ENCODE measurements at regions not wholly inside any gene's neighbourhood (a gene's known extent, or its start where the extent isn't known, plus 50 kb on each side); places are given as distances from the start of the nearest gene placed in this dataset.
A peak's percentile ranks its signal among the peaks of the same experiment; 100 is the strongest.

GRCh38 chr3:42037318-42037945, 53.7 kb upstream of the TRAK1 start:
- DNase-seq: no peak

DNA sequence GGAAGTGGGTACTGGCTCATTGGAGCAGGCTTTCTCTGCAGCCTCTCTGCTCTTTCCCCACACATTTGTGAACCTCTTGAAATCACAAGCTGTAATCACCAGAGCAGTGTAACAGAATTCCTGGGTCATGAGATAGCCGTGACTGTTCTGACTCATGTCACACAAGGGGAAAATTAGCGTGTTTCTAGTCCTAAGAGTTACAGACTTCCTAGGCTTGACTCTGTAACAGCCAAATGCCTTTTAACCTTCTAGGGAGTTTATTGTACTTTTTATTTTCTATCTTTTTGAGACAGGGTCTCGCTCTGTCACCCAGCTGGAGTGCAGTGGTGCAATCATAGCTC, 54.7 kb upstream of the TRAK1 start:
- DNase-seq: no peak

DNA sequence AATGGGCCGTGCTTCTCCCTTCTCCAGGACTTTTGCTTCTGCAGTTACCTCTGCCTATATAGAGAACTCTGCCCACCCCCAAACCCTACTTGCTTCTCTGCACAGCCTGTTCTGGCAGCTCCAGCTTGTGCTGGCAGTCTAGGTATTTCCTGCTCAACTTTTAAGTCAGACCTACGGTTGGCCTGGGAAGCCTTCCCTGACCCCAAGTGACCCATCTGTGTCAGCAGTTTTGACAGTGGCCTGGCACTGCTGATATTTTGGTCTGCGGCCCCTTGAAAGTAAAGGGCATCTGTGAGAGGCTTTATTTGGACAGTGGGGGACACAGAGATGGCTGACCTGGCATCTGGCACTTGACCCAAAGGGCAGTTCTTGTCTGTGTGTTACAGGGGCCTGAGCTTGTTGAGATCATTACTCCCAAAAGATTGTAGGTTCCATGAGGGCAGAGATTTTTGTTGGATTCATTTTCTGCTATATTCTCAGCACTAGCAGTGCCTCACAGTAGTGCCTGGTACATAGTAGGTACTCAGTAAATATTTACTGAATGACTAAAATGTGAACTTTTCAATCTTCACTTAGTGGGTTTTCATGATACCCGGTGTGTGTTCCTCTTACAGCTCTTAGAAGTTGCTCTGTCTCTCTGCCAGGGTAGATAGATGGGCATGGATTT, 55.2 kb upstream of the TRAK1 start:
- DNase-seq: no peak

DNA sequence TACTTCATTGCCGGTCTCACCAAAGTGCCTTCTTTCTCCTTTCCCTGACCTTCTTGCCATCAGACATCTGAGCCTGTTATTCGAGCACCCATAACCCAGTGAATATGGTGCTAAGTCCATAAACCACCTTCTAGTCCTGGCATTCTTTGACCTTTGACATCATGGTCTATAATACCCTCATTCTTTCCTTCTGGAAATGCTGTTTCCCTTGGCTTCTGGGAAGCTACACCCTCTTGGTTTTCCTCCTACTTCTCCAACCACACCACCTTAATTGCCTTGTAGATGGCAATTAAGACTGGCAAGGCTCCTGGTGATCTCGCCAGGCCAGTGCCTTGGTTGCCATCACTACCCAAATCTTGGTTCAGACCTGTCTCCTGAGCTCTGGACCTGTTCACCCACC, 56.1 kb upstream of the TRAK1 start:
- no peak for DNase-seq

DNA sequence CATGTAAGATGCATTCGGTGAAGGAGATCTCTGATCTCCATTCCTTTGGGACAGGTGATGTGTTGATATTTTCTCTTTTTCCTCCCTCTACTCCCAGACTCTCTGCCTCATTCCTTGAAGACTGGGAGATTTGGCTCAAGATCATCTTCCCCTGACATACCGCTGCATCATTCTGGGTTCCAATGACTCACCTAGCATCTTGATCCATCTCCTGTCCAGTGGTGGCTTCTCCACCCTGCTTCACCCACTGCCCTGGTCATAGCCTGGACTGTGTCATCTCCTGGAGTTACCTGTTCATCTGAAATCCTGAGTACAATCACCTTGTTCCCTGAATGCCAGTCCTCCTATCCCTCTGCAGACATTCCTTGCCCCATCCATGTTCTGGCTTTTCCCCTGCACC, 57.4 kb upstream of the TRAK1 start:
- DNase-seq: no peak

DNA sequence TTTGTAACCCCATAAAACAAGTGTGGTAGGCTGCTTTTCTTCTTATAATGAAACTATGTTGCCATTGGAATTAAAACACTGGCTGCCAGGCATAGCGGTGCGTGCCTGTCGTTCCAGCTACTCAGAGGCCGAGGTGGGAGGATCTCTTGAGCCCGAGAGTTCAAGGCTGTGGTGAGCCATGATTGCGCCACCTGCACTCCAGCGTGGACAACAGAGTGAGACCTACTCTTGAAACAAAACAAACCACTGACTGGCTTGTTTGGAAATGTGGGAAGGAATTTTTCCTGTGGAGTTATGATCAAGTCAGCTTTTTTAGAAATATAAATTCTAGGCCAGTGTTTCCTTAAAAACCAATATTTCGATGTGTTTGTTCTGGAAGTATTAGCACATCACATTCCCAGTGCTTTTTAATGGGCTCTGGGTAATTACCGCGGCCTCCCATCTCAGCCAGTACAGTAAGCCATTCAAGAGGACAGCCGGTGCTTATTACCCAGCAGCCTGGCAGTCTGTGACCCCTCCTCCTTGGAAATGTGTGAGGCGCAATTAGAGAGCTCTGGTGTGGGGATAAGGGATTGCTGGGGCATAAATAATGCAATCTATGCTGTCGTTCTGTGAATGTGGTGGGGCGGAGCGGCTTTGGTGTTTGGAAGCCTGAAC, 58.3 kb upstream of the TRAK1 start:
- peak; percentile 70 for DNase-seq

DNA sequence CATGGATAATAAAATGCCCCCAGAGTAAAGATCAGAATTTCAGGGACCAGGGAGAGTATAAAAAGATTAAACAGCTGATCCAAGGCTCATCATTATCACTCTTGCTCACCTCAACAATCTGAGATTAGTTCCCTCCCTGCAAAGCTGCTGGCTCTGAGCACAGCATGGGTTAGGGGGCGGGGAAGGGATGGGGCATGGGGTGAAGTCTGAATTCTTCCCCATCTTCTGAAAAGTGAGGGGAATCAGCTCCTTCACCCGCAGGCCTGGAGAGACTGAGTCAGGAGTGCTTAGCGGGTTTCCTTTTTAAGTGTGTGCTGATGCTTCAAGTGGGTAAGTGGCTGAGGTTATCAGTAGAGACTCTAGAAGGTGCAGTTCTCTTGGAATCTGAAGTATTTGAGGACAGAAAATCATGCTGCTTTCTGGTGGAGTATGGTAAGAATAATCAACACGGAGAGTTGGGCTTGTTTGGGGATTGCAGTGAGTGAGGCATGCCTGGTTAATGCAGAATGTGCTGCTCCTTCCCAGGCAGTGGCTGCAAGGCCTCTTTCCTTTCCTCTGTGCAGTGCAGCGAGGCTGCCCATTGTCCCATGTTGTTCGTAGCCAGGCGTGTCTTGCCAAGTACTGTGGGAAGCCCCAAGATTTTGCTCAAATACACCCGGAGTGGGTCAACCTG, 59.2 kb upstream of the TRAK1 start:
- no peak for DNase-seq

- no peak for DNase-seq
These were observed 62.7 kb upstream of the TRAK1 start for GRCh38 chr3:42028474-42028873.

GRCh38 chr3:42027571-42027970, 63.6 kb upstream of the TRAK1 start:
- no peak for DNase-seq

DNA sequence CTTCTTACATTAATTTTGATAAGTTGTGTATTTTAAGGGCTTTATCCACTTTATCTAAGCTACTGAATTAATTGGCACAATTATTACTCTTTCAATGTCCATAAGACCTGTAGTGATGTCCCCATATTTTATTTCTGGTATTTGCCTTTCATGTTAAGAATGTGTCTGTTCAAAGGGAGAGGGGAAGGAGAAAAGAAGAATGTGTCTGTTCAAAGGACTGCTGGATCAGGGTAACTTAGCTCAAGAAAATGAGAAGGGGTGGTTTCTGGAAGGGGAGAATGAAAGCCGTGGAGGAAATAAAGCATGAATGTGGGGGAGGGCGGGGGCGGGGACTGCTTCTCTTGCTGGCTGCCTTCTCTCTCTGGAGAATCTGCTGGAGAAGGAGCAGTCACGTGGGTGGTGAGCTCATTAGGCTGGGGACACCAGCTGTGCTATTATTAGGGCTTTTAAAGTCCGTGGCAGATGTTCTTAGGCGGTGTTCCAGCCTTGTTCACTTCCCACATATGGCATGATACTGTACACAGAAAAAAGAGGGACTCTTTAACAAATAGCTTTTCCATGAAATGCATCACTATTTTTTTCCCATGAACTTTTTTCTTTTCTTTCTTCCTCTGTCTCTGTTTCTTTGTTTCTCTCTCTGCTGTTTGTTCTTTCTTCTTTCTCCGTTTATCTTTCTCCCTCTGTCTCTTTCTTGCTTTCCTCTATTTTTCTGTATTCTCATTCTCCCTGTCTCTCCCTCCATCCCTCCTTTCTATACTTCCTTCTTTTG, 63.7 kb upstream of the ULK4 start:
- DNase-seq: peak; percentile 81

GRCh38 chr3:42024591-42025351, 62.9 kb upstream of the ULK4 start:
- no peak for DNase-seq

GRCh38 chr3:42023380-42023779, 61.5 kb upstream of the ULK4 start:
- DNase-seq: no peak

- no peak for DNase-seq
These were observed 60.5 kb upstream of the ULK4 start for GRCh38 chr3:42022355-42022754.

DNA sequence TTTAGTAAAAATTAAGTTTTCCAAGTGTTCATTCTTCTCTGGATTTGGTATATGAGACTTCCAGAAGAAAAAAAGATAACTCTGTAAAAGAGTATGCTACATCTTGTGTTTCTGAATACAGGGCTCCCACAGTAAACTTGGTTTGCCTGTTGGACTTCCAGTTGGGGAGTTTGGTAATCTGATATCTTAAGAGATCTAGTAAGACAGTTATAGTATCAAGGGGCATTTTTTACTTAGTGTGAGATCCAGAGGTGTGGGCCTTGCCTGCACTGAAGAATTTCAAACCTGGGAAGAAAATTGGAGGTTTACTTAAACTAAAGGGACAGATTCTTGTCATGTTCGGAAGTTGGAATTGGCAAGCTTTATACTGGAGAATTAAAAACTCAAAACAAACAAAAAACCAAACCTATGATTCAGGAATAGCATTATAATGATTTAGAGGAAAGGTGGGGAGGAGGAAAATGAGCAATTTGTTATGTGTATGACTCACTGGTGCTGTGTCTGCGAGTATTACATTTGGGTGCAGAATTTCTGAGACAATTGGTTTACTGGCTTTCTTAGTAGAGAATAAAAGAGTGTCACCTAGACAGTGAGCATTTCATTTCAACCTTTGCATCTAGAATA, 58.9 kb upstream of the ULK4 start:
- DNase-seq: no peak

DNA sequence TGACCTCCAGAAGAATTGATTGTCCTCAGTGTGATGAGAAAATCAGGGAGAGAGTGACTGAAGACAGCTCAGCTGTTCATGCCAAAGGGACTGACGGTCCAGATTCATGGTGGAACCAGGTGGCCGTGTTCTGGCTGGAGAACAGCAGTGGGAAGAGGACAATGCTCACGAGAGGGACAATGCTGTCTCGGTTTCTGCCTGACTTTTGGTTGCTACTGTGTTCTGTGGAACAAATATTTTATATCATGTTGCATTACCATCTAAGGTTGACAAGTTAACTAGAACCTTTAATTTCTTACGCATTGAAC, 58.0 kb upstream of the ULK4 start:
- DNase-seq: no peak

GRCh38 chr3:42019144-42019952, 57.4 kb upstream of the ULK4 start:
- DNase-seq: no peak

DNA sequence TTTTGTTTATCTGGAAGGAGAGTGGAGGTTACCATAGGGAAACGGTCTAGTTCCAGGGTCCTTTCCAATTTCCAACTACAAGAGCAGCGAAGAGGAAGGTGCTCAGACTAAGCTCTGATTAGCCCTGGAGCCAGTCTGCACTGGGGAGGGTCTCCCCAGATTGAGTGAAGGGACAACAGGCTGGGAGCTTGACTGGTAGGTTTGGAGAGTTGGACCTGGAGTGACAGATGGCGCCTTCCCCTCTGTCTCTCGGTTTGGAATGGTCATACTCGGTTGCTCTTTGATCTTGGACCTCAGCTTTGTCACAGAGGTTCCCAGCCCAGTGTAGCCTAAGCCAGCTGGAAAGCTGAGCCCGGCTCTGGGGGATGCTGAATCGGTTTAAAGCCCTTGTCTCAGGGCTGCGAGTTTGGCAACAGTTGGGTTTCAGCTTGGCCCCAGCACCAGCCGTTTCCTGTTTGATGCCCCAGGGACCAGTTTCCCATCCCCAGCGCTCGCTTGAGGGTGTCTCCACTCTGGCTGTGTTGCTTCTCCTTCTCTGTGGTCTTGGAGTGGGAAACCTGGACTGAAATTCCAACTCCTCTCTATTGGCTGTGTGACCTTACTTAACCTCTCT, 53.1 kb upstream of the ULK4 start:
- DNase-seq: no peak

DNA sequence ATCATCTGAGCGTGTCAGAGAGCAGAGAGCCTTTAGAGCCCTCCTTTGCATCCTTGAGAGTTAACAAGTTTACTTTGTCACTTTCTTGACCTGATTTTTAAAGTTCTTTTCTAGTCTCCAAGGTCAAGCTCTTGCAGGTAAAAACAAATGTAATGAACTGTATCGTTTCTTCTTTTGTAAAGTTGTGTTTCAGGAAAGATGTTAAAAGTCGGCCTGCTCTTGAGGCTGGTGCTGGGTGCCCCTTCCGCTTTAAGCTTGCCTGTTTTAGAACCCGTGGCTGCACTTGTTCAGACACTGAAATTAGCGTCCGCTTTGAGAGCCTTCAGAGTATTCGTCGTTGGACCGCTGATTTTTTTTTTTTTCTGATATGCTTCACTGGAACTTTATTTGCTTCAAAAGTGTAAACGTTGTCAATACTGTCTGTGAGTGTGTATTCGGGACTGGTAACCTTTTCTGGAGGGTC, 52.6 kb upstream of the ULK4 start:
- no peak for DNase-seq

GRCh38 chr3:42013691-42014457, 52.0 kb upstream of the ULK4 start:
- no peak for DNase-seq

Measured in NCI-H2171 (cell line).